GM21423 (cell line): ENCODE measurements at regions not wholly inside any gene's neighbourhood (a gene's known extent, or its start where the extent isn't known, plus 50 kb on each side); places are given as distances from the start of the nearest gene placed in this dataset.
A peak's percentile ranks its signal among the peaks of the same experiment; 100 is the strongest.
"Not testable (repeated sequence)": the region's sequence is repeated elsewhere in the genome, so short reads cannot be mapped to it uniquely, and the experiment has no call there.

ENCODE experiments used
- ATAC-seq: cut with Tn5 transposase; IDR thresholded peaks from one replicate; pipeline ENCODE4 v1.9.1; 2021; ENCODE audit warnings: mild to moderate bottlenecking, moderate library complexity; ENCODE audit not compliant: unreplicated experiment

DNA sequence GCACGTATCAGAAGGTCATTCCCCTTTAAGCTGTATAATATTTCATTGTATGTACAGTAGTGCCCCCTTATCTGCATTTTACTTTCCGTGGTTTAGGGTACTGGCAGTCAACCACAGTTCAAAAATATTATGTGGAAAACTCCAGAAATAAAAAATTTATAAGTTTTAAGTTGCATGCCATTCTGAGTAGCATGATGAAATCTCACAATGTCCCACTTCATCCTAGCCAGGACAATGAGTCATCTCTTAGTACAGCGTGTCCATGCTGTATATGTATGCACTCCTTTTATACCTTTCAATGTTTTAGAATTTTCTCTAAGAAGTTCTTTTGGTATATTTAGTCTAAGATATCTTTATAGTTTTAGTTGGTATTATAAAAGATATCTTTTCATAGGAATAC lies 115.0 kb upstream of the HAND1 start:
- ATAC-seq, result no peak

DNA sequence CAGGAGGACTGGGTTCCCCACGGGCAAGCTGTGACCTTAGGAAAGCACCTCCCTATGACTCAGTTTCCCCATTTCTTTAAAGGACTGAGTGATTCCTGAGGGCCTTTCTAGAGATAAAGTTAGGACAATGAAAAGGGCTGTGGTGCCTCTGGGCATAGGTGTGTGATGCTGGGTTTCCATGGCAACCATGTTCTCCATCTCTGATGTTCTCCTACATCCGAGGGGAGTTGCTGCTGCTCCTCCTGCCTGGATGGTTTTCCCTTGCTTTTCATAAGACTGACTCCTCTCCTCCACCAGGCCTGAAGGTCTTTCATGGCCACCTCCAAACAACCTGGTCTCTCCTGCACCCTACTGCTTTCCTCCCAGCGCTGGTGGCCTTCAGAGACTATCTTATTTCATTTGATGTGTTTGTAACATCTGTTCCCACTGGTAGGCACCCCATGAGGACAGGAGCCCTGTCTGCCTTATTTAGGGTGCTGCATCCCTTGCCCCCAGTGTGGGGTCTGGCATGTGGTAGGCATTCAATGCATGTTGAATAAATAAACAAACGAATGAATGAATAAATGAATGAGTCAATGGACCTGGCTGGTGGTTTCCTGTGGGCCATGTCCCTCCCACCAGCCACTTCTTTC lies 112.2 kb upstream of the HAND1 start:
- no peak for ATAC-seq

DNA sequence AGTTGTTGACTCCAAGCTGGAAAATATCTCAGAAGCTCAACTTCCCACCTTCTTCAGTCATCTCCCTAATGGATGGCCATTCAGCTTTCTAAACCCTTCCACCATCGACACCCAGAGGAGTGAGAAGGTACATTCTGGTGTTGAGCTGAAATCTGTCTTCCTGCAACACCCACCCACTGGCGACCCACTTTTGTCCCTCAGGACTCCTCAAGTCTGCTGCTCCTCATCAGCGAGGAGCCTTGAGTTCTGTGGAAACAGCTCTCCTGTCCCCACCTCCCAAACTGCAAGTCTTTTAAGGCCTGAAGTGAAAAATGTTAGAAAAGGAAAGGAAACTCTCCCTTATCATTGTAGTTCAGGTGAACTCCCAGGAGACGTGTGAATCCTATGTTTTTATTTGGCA lies 111.5 kb upstream of the HAND1 start:
- ATAC-seq, result no peak

DNA sequence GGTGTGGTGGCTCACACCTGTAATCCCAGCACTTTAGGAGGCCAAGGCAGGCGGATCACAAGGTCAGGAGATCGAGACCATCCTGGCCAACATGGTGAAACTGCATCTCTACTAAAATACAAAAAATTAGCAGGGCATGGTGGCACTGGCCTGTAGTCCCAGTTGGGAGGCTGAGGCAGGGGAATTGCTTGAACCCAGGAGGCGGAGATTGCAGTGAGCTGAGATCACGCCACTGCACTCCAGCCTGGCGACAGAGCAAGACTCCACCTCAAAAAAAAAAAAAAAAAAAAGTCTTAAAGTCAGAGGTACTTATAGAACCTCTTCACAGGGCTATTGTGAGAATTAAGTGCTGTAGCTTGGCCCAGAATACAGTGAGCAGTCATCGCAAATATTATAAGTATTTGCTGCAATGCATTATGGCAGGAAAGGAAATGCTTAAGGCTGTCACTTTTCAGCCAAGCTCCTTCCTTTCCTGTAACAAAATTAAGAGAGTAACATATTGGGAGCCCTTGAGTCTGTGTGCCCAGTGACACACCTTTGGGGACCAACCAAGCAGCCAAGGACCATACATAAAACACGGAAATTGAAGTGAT lies 110.9 kb upstream of the HAND1 start:
- ATAC-seq, result not testable (repeated sequence)

DNA sequence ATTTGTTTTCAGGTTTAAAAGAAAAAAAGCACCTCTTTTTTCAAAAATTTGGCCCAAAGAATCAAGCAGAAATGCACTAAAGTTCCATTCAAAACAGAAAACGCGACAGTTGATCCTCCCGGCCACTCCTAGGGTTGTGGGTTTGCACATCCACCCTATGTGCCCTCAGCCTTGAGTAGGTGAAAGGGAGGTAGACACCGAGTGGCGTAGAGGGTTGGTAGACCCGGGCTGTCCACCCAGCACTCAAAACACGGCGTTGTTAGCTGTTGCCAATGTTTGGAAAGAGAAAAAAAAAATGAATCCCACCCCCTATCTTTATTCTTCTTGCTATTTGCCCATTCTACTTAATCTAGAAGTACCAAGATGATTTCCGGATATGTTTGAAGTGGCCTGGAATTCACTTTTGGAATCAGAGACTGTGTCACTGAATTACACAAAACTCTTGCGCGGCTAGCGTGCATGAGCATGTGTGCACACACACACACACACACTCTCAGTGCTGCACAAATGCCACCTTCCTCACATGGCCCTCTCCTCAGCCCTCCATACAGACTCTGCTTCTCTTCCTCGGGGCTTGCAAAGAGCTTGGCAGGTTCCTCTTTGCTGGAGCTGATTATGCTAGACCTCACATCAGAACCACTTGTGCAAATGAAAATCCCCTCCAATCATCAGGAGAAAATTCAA lies 110.2 kb upstream of the HAND1 start:
- ATAC-seq, result no peak

DNA sequence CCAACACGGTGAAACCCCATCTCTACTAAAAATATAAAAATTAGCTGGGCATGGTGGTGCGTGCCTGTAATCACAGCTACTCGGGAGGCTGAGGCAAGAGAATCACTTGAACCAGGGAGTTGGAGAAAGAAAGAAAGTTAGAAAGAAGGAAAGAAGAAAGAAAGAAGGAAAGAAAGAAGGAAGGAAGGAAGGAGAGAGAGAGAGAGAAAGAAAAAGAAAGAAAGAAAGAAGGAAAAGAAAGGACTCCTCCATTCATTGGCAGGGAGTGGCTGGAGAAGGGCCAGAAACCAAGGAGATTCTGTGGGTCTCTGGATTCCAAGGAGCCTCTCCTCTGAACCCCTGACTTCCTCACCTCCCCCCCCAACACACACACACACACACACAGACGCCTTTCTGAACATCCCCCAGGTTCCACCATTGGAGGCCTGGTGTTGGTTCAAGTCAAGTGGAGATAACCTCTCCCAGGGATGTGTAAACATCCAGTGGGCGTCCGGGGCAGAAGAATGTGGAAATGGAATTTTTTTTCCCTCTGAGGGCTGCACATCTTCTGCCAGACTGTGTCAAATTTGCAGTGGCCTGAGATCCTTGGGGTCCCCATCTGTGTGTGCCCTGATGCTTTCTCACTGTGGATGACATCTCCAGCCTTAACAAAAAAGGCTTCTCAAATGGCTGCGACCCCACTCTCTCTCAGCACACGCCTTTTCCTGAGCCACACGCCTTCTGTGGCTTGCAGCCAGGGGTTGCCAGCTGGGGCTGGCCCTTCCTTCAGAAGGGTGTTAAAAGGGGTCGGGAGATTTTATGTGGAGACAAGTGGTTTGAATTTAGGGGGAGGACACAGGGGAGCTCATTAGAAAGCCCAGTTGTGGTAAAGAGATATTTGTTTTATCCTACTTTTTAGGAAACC lies 109.3 kb upstream of the HAND1 start:
- no peak for ATAC-seq

DNA sequence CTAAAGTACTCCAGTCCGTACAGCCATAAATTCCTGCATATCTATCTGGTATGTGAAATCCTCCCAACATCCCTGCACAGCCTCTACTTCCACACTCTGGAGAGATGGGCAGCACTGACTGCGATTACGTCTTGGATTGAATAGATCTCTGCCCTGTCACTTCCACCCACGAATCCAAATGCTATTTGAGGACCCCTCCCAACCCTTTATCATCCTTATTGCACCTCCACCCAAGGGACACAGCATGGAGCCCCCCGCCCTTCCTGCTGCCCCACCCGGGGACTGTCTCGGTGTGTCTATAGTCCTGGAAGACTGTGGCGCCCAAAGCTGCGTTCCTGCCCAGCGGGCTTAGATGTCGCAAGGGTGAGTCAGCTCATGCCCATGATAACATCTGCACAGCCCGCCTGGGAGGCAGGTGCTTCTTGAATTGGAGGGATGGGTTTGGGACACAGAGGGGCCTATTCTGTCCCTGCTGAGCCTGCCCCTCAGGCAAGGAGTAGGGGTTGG lies 105.7 kb upstream of the HAND1 start:
- ATAC-seq, result no peak

DNA sequence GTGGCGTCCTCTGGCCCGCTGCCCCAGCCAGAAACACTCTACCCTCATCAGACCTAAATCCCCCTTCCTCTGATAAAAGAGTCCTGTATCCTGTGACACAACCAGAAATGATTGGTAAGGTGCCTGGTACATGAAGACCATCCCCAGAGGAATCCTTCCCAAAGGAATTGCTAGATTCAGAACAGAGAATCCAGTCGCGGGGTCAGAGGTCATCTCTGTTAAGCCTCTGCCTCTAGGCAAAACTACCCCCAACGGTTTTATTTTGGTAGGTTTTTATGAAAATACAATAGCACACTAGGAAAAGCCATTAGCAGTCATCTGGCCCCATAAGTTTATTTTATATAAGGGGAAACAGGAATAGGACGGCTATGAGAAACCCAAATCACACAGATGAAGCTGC lies 102.4 kb upstream of the HAND1 start:
- no peak for ATAC-seq

DNA sequence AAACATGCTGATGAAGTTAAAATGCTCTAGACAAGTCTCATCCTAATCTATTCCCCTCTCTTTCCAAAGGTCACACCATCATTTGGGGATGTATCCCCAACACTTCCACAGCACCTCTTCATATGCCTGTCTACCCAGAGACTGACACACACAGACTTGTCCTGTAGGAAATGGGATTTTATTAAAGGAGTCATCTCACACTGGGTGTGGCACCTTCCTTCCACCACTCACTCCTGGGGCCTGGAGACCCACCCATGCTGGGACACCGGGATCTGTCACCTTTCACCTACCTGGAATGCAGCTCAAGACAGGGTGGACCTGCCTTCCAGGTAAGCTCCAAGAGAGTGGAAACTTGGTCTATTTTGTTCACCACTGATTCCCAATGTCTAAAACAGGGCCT lies 99.4 kb upstream of the HAND1 start:
- ATAC-seq, result no peak

DNA sequence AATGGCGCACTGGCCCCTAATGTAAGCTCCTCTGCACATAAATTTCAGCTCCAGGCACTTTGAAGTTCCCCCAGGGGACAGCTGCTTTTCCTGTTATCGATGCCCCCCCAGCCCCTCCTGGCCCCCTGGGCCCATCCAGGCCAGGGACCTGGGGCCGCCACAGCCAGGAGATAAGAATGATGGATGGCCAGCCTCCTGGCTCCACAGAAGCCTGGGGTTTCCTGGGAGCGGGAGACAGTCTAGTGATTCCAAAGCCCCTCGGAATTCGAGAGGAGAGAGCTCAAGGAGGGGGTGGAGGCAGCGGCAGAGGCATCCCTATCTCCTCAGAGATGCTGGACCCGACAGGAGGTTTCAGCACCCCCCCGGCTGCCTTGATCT lies 98.4 kb upstream of the HAND1 start:
- no peak for ATAC-seq

DNA sequence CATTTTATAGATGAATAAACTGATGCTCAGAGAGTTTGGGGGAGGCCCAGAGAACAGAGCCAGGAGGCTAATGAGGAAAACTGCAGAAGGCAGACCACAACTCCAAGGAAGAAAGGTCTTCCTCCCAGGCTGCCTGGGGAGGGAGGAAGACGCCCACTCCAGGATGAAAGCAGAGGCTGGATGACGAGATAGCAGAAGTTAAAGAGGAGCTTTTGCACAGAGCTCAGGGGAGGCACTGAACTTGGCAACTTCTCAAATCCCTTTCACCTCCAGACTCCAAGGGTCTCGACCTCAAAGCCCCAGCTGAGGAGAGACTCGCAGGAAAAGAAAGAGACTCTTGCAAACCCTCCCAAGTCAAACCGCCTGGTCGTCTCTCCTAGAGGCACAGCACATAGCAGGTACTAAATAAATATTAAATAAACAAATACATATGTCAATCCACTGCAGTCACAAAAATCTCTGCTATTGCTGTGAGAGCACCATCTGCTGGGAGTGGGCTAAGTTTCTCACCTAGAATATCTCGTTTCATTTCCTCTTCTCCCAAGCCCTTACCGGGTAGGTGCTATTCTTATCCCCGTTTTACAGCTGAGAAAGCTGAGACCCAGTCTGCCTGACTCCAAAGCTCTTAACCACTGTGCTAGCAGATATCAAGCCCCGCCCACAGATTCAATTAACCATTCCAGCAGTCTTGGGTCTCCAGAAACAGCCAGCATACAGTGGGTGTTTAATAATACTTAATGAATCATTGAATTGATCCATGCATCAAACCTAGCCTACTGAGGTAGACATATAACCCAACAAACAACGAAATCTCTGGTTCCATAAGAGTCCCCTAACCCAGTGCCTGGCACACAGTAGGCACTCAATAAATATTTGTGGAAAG lies 97.8 kb upstream of the HAND1 start:
- peak; percentile 94 for ATAC-seq

DNA sequence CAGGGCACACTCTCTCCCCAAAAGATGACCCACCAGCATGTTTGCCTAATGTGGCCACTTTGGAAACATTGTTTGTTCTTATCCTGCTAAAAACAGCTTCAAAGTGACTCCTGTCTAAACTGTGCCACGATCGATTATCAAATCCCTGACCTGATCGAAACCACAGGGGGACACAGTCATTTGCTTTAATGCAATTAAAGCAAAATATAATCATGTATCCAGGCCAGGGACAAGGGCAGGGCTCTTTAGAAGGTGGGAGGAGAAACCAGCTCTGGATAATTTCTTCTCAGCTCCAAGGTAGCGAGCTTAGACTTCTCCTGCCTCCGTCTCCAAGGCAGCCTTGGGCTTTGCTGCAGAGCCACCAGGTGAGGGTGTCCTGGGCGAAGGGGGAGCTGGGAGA lies 95.0 kb upstream of the HAND1 start:
- ATAC-seq, result no peak

DNA sequence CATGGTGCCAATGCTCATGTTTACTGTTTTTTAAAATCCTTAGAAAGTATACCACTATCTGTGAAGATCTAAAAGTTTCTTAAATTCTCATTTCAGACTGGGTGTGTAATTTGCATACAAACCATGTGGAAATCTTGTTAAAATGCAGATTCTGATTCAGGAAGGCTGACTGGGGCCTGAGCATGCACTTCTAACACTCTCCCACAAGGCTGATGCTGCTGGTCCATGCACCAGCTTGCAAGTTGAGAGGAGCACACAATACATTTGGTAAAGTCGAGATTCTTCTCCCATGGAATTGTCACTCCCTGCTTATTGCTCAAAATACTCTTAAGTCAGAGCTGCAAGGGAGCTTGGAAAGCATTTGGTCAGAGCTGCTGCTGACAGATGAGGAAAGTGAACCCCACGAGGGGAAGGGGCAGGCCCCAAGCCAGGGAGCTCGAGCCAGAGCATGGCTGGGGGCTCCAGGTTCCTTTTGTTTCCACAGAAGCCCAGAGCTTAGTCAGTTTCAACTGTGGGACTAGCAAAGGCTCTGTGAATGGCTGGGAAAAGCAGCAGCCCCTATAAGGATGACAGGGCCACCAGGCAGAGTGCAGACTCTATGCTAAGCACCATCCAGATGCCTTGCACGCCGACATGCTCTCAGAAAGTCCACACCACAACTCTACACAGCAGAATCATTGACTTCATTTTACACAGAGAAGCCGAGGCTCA lies 93.5 kb upstream of the HAND1 start:
- ATAC-seq, result no peak

DNA sequence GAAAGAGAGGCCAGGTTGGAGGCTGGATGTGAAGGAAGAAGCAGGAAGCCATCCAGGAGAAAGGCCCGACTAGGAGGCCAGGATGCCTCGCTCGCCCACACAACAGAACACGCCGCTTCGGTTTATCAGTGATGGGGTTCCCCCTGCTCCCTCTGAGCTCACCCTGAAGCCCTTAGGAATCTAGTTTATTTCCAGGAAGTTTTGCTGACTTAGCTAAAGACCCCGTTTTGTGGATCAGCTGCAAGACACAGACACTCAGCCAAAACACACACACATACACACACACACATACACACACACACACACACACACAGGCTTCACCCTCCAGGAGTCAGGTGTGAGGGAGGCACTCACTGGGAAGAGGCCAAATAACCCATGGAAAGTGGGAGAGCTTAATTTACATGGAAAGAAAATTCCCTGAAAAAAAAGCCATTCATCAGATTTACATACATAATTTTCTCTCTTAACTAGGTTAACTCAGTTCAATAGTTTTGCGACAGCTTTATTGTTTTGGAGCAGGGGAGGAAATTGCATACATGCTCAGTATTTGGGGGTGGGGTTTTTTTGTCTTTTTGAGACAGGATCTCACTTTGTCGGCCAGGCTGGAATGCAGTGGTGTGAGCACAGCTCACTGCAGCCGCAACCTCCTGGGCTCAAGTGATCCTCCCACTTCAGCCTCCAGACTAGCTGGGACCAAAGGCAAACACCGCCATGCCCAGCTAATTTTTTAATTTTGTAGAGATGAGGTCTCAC lies 92.7 kb upstream of the HAND1 start:
- no peak for ATAC-seq

DNA sequence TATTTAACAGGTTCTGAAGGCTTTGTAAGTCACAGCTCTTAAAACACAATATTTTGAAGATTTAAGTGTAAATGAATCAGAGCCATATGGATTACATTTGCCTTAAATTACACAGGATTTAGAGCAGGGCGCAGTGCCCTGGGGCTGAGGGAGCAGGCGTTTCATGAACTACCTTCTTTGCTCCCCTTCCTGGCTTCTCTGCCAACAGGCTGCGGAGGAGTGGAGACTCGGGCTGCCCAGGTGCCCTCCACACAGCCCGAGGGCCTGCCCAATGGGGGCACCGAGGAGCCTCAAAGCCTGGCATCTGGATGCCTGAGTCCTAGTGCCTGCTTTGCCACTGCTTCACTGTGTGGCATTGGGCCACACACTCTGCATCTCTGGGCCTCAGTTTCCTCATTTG lies 90.6 kb upstream of the HAND1 start:
- ATAC-seq, result no peak

DNA sequence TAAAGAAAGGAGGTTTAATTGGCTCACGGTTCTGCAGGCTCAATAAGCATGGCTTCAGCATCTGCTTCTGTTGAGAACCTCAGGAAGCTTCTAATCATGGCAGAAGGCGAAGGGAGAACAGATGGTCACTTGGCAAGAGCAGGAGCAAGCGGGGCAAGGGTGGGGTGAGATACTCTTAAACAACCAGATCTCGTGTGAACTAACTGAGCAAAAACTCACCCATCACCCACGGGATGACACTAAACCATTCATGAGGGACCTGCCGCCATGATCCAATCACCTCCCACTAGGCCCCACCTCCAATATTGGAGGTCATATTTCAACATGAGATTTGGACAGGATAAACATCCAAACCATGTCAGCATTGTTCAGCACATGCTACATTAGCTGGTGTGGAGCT lies 89.1 kb upstream of the HAND1 start:
- ATAC-seq, result no peak

DNA sequence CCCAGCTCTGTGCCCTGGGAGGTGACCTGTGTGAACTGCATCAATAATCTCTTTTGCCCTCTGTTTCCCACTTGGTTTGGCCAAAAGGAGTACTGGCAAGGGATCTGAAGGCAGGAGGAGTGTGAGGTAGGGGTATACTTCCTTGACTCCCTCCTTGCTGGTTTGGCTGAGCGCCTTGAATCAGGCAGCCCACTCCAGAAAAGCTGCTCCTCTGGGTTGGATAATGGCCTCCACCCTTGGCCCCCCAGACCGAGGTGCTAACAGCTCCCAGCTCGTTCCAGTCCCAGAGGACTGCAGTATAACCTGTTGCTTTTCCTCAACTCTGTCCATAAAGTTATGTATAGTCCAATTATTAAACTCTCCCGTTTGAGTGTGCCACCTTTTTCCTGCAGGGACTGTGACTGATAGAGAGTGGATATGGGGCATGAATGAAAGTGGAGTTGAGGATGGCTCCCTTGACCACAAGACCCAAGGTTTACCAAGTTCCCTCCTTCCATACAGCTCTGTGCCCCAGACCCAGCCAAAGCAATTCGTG lies 88.2 kb upstream of the HAND1 start:
- no peak for ATAC-seq

DNA sequence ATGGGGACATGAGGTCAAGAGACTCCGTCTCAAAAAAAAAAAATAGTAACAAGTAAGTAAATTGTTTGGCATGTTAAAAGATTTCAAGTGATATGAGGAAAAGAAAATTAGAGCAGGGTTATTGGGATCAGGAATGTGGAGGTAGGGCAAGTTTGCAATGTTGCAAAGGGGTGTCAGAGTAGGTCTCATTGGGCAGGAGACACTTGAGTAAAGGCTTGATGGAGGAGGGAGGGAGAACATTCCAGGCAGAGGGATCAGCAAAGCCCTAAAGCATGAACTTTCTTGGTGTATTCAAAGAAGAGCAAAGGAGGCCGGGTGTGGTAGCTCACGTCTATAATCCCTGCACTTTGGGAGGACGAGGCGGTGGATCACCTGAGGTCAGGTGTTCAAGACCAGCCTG lies 87.1 kb upstream of the HAND1 start:
- ATAC-seq, result no peak
